GM23338 (cell line): ENCODE measurements at regions not wholly inside any gene's neighbourhood (a gene's known extent, or its start where the extent isn't known, plus 50 kb on each side); places are given as distances from the start of the nearest gene placed in this dataset.

Source experiments
- EZH2 ChIP-seq: fragments of 200-600 bp; sonication (generic); IDR thresholded peaks from one replicate; pipeline ENCODE4 v1.8.0; 2017; ENCODE audit warnings: antibody characterized with exemption, mild to moderate bottlenecking, low read depth; ENCODE audit not compliant: unreplicated experiment
- POLR2AphosphoS5 ChIP-seq: IDR thresholded peaks from 2 replicates; pipeline ENCODE4 v1.6.1; 2016; ENCODE audit warnings: antibody characterized with exemption, low read depth
- TF ChIP-seq, protein P1 (sequence below), 2 experiments: fragments of 200-600 bp in 1 of 2; sonication (generic) in 1 of 2; conservative IDR thresholded peaks; 2 replicates each; pipeline versions ENCODE4 v1.5.1 to v1.6.1; 2016 to 2017; ENCODE audit warnings: antibody characterized with exemption in 2 of 2, low read depth in 2 of 2, mild to moderate bottlenecking in 2 of 2, moderate library complexity in 1 of 2

GRCh38 chr9:134548185-134548584 is 93.4 kb upstream of the COL5A1 start:
- TF ChIP-seq, protein P1, sequence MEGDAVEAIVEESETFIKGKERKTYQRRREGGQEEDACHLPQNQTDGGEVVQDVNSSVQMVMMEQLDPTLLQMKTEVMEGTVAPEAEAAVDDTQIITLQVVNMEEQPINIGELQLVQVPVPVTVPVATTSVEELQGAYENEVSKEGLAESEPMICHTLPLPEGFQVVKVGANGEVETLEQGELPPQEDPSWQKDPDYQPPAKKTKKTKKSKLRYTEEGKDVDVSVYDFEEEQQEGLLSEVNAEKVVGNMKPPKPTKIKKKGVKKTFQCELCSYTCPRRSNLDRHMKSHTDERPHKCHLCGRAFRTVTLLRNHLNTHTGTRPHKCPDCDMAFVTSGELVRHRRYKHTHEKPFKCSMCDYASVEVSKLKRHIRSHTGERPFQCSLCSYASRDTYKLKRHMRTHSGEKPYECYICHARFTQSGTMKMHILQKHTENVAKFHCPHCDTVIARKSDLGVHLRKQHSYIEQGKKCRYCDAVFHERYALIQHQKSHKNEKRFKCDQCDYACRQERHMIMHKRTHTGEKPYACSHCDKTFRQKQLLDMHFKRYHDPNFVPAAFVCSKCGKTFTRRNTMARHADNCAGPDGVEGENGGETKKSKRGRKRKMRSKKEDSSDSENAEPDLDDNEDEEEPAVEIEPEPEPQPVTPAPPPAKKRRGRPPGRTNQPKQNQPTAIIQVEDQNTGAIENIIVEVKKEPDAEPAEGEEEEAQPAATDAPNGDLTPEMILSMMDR (conservative IDR thresholded peaks at IDR 0.05; ENCODE audit: low read depth in 2 of 2): no peak
- TF ChIP-seq EZH2: no peak
- TF ChIP-seq POLR2AphosphoS5: no peak
